ENCODE measurements at regions not wholly inside any gene's neighbourhood (a gene's known extent, or its start where the extent isn't known, plus 50 kb on each side); places are given as distances from the start of the nearest gene placed in this dataset.

DNA sequence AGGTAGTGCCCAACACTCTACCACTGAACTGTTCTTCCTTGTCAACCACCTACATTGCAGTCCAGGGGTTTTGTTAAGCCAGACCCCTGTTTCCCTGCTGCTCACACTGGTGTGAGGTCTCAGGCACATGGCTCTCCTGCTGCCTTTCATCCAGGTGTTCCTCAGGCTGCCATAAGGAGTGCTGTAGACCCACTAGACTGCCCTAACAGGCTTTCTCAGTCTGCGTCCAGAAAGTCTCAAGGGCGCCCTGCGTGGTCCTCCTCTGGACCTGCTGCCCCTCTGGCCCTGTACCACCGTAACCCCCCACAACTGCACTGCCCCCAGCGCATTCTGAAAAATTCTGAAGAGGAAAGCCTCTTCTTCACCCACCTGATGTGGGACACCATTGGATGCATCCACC is 225.7 kb upstream of the ANKRD30A start:
- no peak overlapping the region for H3K4me3 ChIP-seq (ENCODE audit: low read depth, low read length)
- TF ChIP-seq, protein P1, sequence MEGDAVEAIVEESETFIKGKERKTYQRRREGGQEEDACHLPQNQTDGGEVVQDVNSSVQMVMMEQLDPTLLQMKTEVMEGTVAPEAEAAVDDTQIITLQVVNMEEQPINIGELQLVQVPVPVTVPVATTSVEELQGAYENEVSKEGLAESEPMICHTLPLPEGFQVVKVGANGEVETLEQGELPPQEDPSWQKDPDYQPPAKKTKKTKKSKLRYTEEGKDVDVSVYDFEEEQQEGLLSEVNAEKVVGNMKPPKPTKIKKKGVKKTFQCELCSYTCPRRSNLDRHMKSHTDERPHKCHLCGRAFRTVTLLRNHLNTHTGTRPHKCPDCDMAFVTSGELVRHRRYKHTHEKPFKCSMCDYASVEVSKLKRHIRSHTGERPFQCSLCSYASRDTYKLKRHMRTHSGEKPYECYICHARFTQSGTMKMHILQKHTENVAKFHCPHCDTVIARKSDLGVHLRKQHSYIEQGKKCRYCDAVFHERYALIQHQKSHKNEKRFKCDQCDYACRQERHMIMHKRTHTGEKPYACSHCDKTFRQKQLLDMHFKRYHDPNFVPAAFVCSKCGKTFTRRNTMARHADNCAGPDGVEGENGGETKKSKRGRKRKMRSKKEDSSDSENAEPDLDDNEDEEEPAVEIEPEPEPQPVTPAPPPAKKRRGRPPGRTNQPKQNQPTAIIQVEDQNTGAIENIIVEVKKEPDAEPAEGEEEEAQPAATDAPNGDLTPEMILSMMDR (IDR thresholded peaks at IDR 0.05; ENCODE audit: low read depth, low read length, missing control alignments): no peak
- DNase-seq (ENCODE audit: low read depth): no peak

DNA sequence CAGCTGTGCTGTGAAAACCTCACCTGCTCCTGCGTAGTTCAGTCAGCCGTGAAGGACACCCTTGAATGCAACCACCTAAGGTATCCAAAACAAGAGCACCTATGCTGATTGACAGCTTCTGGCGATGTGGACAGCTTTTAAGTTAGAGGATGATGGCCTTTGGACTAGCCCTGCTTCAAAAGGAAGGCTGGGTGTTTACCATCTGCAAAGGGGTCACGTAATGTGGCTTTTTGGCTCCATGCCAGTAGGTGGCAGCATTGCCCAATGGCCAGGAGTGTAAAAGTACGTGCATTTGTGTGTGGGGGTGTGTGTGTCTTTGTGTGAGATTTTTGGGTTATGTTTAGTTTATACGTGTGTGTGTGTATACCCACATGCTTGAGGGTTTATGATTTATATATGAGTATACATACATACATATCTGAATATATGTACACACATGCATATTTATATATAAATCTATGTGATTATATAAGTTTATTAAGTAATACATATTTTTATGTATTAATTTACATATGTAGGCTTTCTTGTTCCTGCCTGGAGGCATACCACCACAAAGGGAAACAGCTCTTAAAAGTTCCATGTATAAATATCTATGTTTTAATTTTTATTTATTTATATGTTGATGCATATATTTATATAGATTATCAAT is 236.3 kb upstream of the ANKRD30A start:
- H3K4me3 ChIP-seq (ENCODE audit: low read depth, low read length): no peak overlapping the region
- DNase-seq (ENCODE audit: low read depth): peak; percentile 7
- TF ChIP-seq, protein P1 (IDR thresholded peaks at IDR 0.05; ENCODE audit: low read depth, low read length, missing control alignments): peak; percentile 79

DNA sequence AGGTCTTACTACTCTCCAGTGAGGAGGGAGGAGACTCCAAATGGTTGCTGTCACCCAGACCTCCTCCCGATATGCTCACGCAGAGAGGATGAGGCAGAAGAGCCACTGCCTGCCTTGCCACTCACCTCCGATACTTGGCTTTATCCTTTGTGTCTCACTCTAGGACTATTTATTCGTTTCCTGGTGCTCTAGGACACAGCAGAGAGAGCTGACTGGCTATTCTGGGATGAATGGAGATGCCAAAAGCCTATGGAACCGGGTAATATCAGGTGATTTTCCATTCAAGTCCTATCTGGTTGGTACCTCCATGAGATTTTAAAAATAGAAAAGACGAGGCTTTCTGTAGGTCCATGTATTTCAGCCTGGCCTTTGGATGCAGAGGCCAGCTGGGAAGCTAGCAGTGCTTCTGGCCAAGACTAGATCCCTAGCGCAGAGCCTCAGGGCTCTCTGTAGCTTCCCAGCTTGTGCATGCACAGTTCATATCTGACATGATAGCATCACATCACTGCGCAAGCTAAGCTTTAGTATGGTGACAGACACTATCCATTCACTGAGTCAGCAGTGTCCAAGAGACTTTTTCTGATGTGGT is 239.0 kb upstream of the ANKRD30A start:
- DNase-seq (ENCODE audit: low read depth): no peak
- TF ChIP-seq, protein P1 (IDR thresholded peaks at IDR 0.05; ENCODE audit: low read depth, low read length, missing control alignments): peak; percentile 5
- no peak overlapping the region for H3K4me3 ChIP-seq (ENCODE audit: low read depth, low read length)

DNA sequence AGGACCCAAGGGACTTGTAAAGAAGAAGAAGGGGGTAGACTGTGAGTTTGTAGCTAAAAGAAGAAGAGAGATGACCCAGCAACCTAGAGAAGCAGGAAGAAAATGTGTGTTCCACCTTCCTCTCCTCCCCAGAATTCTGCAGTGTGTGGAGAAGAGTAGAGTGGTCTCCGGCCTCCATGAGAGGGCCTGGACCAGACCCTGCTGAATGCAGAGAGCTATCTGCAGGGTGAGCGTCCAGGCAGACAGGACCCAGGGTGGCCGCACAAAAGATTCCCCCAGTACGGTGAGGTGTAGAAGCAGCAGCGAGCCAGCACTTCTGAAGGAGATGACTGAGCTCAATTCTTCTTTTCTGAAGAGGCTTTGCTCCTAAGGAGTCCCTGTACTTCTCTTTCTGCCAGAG is 239.7 kb upstream of the ANKRD30A start:
- no peak for DNase-seq (ENCODE audit: low read depth)
- no peak overlapping the region for H3K4me3 ChIP-seq (ENCODE audit: low read depth, low read length)
- TF ChIP-seq, protein P1 (IDR thresholded peaks at IDR 0.05; ENCODE audit: low read depth, low read length, missing control alignments): no peak

DNA sequence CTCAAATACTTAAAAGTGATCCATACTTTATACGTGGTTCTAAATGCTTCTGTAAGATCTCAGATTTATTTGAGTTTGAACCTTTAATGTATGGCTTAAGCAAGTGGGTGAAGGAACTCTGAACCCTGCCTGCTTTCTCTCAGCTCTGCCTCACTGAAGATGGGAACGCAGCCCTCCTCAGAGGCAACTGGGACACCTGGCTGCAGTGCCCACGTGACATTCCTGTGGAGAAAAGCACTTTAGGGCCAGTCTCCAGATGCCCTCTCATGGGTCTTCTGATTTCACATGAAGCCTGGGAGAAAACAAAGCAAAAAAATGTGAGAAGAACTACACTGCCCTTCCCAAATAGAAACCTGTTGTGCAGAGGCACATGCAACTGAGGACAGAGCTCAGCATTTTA is 242.6 kb upstream of the ANKRD30A start:
- no peak overlapping the region for H3K4me3 ChIP-seq (ENCODE audit: low read depth, low read length)
- no peak for DNase-seq (ENCODE audit: low read depth)
- TF ChIP-seq, protein P1 (IDR thresholded peaks at IDR 0.05; ENCODE audit: low read depth, low read length, missing control alignments): no peak

DNA sequence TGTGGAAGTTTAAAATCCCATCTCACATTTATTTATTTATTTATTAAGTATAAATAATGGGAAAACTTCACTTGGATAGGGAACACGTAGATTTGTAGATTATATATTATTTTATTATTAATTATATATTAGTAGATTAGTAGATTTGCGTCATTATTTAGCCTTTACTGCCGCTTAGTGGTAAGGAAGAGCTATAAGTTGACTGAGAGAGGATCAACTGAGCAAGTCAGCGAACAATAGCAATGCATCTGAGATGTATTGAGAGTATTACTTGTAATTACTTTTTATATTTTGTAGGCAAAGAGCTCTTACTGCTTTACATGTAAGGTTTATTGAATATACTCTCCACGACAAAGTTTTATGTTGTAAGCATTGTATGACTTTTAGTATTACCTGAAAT is 244.5 kb upstream of the ANKRD30A start:
- DNase-seq (ENCODE audit: low read depth): no peak
- TF ChIP-seq, protein P1 (IDR thresholded peaks at IDR 0.05; ENCODE audit: low read depth, low read length, missing control alignments): peak; percentile 29
- no peak overlapping the region for H3K4me3 ChIP-seq (ENCODE audit: low read depth, low read length)
